ENCODE measurements at regions not wholly inside any gene's neighbourhood (a gene's known extent, or its start where the extent isn't known, plus 50 kb on each side); places are given as distances from the start of the nearest gene placed in this dataset.

DNA sequence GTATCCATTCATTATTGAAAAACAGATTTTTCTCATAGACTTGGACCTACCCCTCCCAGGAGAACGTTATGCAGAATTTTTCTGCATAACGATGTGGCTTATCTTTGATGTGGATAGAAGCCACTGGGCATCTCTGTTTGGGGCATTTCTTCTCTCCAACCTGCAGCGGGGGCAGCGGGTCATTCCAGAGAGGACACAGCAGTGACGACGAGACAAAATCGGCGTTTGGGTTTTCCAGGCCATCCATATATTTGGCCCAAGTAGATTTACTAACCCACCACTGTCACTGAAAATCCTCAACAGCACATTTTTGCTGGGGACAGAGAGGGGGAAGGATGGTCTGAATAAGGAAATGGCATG lies 299.3 kb upstream of the PITRM1 start:
- TF ChIP-seq, protein P1, sequence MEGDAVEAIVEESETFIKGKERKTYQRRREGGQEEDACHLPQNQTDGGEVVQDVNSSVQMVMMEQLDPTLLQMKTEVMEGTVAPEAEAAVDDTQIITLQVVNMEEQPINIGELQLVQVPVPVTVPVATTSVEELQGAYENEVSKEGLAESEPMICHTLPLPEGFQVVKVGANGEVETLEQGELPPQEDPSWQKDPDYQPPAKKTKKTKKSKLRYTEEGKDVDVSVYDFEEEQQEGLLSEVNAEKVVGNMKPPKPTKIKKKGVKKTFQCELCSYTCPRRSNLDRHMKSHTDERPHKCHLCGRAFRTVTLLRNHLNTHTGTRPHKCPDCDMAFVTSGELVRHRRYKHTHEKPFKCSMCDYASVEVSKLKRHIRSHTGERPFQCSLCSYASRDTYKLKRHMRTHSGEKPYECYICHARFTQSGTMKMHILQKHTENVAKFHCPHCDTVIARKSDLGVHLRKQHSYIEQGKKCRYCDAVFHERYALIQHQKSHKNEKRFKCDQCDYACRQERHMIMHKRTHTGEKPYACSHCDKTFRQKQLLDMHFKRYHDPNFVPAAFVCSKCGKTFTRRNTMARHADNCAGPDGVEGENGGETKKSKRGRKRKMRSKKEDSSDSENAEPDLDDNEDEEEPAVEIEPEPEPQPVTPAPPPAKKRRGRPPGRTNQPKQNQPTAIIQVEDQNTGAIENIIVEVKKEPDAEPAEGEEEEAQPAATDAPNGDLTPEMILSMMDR (conservative IDR thresholded peaks at IDR 0.05 in 1 of 2, IDR thresholded peaks at IDR 0.05 in 1 of 2; ENCODE audit: low read depth in 1 of 2, low read length in 2 of 2) = no peak
- no peak for TF ChIP-seq EZH2 (IDR thresholded peaks at IDR 0.05; ENCODE audit: low read length, missing control alignments)
